ENCODE measurements at regions not wholly inside any gene's neighbourhood (a gene's known extent, or its start where the extent isn't known, plus 50 kb on each side); places are given as distances from the start of the nearest gene placed in this dataset.

DNA sequence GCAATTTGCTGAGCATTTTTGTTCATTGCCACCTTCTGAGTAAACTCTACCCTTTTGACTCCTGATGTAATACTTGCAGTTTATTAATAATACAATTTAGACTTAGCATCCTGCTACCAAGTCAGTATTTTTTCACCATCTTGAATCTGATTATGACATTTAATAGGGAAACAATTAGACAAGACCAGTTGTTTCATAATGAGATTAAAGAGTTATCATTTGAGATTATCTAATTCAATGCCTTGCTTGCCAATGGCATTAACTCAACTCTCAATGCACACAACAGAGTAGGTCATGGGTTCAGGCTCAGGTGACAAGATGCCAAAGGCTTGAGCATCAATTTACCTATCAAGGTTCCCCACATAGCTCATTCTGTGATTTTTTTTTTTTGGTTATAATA lies 488.4 kb downstream of the DISC1 start:
- no TSS peak for BruUV-seq (replicated peaks)
- TF ChIP-seq ZBTB12 (CRISPR knock-in tag; IDR thresholded peaks at IDR 0.05) (no peak), NBN (IDR thresholded peaks at IDR 0.05; ENCODE audit: low read depth) (no peak), RBM14 (IDR thresholded peaks at IDR 0.05; ENCODE audit: borderline replicate concordance, insufficient read depth, low read depth, low read length) (no peak), RHOXF2B (CRISPR knock-in tag; conservative IDR thresholded peaks at IDR 0.05) (no peak), ZNF764 (CRISPR knock-in tag; IDR thresholded peaks at IDR 0.05; ENCODE audit: low read depth) (no peak), TBL1XR1 (IDR thresholded peaks at IDR 0.05; ENCODE audit: low read length in 2 of 2) (no peak), MECOM (CRISPR knock-in tag; IDR thresholded peaks at IDR 0.05) (no peak)
- TF ChIP-seq, protein P1, sequence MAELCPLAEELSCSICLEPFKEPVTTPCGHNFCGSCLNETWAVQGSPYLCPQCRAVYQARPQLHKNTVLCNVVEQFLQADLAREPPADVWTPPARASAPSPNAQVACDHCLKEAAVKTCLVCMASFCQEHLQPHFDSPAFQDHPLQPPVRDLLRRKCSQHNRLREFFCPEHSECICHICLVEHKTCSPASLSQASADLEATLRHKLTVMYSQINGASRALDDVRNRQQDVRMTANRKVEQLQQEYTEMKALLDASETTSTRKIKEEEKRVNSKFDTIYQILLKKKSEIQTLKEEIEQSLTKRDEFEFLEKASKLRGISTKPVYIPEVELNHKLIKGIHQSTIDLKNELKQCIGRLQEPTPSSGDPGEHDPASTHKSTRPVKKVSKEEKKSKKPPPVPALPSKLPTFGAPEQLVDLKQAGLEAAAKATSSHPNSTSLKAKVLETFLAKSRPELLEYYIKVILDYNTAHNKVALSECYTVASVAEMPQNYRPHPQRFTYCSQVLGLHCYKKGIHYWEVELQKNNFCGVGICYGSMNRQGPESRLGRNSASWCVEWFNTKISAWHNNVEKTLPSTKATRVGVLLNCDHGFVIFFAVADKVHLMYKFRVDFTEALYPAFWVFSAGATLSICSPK (IDR thresholded peaks at IDR 0.05; ENCODE audit: borderline replicate concordance), result no peak
- TF ChIP-seq, protein P2, sequence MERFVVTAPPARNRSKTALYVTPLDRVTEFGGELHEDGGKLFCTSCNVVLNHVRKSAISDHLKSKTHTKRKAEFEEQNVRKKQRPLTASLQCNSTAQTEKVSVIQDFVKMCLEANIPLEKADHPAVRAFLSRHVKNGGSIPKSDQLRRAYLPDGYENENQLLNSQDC (CRISPR knock-in tag; IDR thresholded peaks at IDR 0.05), result no peak
- H3K9me1 ChIP-seq (ENCODE audit: control insufficient read depth, insufficient read depth, low read length), result no peaks in the 10 kb centered on the region
- no peaks in the 10 kb centered on the region for H3K79me2 ChIP-seq (ENCODE audit: control insufficient read depth, insufficient read depth, low read length)
- no peaks in the 10 kb centered on the region for H3K27me3 ChIP-seq (ENCODE audit: control insufficient read depth in 2 of 2, insufficient read depth in 2 of 2, low read length in 2 of 2)
- no peaks in the 10 kb centered on the region for H3K36me3 ChIP-seq (ENCODE audit: control insufficient read depth, insufficient read depth, low read length)
- H3K4me1 ChIP-seq (replicated peaks in 1 of 2; ENCODE audit: control insufficient read depth in 2 of 2, insufficient read depth in 2 of 2, low read length in 2 of 2), result no peaks in the 10 kb centered on the region
- in situ Hi-C loops (cut with MboI) (no loop called here), intact Hi-C loops (cut with micrococcal nuclease) (no loop called here)
- no peaks in the 10 kb centered on the region for H3K9me3 ChIP-seq (replicated peaks; ENCODE audit: control insufficient read depth, insufficient read depth, low read depth, low read length)
- DNase-seq (ENCODE audit: extremely low read depth in 1 of 4, low spot score in 3 of 4), result no peak
- no peak for ATAC-seq
- H4K20me1 ChIP-seq (replicated peaks; ENCODE audit: control insufficient read depth, insufficient read depth, low read length), result no peaks in the 10 kb centered on the region
- H3K4me3 ChIP-seq, result no peak overlapping the region
- POLR2A ChIA-PET, result no interaction called here
- H2AFZ ChIP-seq (ENCODE audit: low read depth, low read length), result no peak overlapping the region
- FAIRE-seq, result no peak
- H3K27ac ChIP-seq (ENCODE audit: extremely low read depth, low read depth, low read length), result no peak overlapping the region
- H3K9ac ChIP-seq (ENCODE audit: insufficient read depth in 1 of 2, low read depth in 2 of 2, low read length in 2 of 2), result no peak overlapping the region
- CTCF ChIA-PET (ENCODE audit: low intra/inter-chr PET ratio), result no interaction called here
- H3K4me2 ChIP-seq (ENCODE audit: insufficient read depth, low read length), result no peak overlapping the region

Measured in K562 (cell line).